NCI-H2081 treated with DMSO at 0.1 percent for 48 hours (cell line): ENCODE measurements at regions not wholly inside any gene's neighbourhood (a gene's known extent, or its start where the extent isn't known, plus 50 kb on each side); places are given as distances from the start of the nearest gene placed in this dataset.

ENCODE experiments used
- DNase-seq: peaks from one replicate; lab custom pipeline; 2025; lab: John Stamatoyannopoulos, UW

- no peak for DNase-seq
Measured at GRCh38 chr6:120230008-120230407, 880.4 kb upstream of the MAN1A1 start.

DNA sequence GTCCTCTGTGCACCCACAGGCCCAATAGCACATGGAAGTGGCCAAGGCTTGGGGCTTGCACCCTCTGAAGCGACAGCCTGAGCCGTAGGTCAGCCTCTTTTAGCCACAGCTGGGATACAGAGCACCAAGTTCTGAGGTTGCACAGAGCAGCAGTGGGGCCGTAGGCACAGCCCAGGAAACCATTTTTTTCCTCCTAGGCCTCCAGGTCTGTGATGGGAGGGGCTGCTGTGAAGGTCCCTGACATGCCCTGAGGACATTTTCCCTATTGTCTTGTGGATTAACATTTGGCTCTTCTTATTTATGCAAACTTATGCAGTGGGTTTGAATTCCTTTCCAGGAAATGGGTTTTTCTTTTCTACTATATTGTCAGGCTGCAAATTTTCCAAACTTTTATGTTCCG, 878.7 kb upstream of the MAN1A1 start:
- DNase-seq: no peak

DNA sequence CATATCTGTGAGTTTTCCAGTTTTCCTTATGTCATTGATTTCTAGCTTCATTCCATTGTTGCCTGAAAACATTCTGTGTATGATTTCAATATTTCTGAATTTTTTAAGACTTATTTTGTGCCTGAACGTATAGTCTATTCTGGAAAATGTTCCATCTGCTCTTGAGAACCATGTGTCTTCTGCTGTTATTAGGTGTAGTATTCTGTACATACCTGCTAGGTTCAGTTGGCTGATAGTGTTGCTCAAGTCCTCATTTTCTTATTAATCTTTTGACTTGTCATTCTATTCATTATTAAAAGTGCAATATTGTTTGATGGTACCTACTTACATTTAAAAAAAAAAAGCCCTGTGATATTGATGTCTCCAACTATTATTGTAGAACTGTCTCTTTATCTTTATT, 869.8 kb upstream of the MAN1A1 start:
- no peak for DNase-seq

GRCh38 chr6:120214088-120214499, 864.5 kb upstream of the MAN1A1 start:
- no peak for DNase-seq

DNA sequence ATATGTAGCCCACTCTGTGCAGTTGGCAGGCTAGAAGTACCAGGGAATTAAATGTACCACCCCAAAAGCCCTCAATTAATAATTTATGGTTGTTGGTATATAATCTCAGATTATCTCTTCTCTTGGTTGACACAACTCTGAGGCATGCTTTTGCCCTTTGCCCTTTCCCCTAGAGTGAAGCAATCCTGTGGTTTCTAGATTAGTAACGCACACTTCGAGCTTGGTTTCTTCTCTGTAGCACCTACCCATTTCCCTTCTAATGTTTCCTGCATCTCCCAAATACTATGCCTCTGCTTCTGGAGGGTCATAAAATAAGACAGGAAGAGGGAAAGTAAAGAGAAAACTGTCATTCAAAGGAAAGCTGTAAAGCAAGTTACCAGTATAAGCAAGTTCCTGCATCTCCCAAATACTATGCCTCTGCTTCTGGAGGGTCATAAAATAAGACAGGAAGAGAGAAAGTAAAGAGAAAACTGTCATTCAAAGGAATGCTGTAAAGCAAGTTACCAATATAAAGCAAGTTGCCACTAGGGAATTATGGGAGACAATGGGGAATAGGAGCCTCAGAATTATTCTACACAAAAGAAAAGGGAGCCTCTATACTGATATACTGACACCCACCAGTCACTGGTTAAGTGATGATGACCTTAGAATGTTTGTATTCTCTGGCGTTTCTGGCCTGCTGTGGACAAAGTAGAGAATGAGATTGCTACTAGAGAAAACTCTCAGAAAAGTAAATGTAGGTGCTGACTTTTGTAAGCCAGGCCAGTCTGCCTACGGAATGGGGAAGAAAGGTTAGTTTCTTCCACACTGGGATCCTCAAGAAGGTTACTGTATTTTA, 862.6 kb upstream of the MAN1A1 start:
- DNase-seq: no peak

GRCh38 chr6:120202878-120203277, 853.3 kb upstream of the MAN1A1 start:
- DNase-seq: no peak

- no peak for DNase-seq
Measured at GRCh38 chr6:120200853-120201252, 851.3 kb upstream of the MAN1A1 start.

DNA sequence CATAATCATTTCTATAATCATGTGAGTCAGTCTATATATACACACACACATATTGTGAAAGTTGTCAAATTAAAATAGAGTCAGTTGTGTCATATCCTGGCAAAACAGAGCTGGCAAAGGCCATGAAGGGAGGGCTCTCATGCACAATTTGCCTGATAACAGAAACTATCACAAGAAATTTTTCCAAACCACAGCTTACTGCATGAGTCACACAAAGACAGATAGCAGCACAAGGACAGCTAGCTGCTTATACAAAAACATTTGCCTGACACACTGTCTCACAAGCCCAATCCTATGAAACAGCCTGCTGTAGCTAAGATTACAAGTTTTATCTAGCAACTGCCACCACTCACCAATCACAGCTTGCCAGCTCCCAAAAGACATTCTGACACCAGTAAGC, 848.5 kb upstream of the MAN1A1 start:
- no peak for DNase-seq

- DNase-seq: no peak
Measured at GRCh38 chr6:120186080-120186479, 836.5 kb upstream of the MAN1A1 start.

- DNase-seq: no peak
Measured at GRCh38 chr6:120173250-120173649, 823.7 kb upstream of the MAN1A1 start.

DNA sequence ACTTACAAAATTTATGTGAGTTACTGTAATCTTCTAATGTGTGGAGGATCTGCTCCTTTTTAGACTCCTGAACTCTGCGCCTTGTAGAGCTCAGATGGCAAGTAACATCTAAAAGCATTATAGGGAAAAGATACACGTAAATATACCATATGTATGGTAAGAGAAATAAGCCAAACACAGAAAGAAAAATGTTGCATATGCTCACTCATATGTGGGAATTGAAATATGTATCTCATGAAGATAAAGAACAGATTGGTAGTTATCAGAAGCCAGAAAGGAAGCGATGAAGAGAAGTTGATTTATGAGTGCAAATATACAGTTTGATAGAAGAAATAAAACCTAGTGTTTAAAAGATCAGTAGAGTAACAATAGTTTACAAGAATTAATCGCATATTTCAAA, 815.0 kb upstream of the MAN1A1 start:
- DNase-seq: no peak

- DNase-seq: no peak
Measured at GRCh38 chr6:120157873-120158272, 808.3 kb upstream of the MAN1A1 start.

DNA sequence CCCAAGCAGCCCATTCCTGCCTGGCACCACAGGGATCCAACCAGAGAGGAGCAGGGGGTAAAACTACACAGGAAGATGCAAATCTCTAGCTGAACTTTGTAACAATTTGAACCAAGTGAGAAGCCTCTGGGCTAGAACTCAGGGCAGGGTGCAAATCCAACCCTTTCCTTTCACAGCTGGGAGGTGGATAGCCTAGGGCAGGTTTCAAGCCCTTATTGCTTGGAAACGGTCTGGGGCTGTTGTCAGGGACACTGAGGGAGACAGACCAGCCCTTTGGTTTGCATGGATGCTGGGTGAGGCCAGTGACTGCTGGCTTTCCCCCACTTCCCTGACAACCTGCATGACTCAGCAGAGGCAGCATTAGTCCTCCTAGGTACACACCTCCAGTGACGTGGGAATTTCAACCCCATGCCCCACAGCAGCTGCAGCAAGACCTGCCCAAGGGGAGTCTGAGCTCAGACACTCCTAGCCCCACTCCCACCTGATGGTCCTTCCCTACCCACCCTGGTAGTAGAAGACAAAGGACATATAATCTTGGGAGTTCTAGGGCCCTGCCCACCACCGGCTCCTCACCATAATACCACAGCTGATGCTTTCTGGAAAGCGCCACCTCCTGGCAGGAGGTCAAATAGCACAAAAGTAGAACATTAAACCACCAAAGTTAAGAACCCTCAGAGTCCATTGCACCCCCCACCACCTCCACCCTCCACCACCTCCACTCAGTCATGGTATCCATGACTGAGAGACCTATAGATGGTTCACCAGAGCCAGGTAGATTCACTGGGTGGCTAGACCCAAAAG, 797.7 kb upstream of the MAN1A1 start:
- no peak for DNase-seq

DNA sequence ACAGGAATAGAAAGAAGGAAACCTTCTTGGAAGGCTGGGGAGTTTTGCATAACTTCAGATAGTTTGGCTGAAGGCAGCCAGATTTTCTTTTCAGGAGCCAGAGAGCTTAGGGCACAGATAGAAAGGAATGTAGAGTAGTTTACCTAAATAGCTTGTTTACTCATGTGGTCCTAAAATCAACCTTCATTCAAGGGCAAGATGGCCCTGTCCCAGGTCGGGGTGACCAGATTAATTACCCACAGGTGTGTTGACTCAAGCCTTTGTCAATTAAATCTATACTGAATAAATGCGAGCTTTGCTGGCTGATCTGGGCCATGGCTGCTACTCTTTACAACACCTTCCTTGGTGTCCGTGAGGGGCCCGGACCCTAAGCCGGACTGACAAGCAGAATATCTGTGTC, 792.0 kb upstream of the MAN1A1 start:
- DNase-seq: no peak

GRCh38 chr6:120137492-120137891, 787.9 kb upstream of the MAN1A1 start:
- no peak for DNase-seq

- no peak for DNase-seq
Measured at GRCh38 chr6:120129228-120129627, 779.7 kb upstream of the MAN1A1 start.

DNA sequence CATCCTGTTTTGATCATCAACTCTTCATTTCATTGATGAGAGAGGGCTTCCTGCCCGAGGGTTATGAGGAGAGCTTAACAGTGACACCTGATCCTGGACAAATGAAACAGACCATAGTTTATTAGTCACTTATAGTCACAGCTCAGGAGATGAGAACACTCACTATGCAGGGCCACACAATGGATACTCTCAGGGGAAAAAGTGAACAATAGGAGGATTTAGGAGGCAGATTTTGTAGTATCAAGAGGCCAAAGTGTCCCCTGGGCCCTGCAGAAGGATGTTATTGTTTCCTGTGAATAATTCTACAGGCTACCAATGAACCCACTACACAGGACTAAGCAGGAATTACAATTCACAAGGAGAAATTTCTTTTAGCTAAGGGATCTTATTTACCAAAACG, 772.8 kb upstream of the MAN1A1 start:
- no peak for DNase-seq

- no peak for DNase-seq
Measured at GRCh38 chr6:120116343-120116742, 766.8 kb upstream of the MAN1A1 start.

DNA sequence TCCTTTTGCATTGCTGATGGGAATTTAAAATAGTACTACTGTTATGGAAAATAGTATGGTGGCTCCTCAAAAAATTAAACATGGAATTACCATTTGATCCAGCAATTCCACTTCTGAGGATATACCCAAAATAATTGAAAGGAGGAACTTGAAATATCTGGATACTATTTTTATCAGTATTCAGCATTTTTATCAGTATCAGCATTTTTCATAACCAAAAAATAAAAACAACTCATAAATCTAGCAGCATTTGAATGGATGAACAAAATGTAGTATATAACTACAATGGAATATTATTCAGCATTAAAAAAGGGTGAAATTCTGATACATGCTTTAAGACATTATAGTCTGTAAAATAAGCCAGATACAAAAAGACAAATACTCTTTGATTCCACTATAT, 763.4 kb upstream of the MAN1A1 start:
- DNase-seq: no peak

GRCh38 chr6:120111001-120111400, 761.4 kb upstream of the MAN1A1 start:
- DNase-seq: no peak

GRCh38 chr6:120108061-120108795, 758.7 kb upstream of the MAN1A1 start:
- no peak for DNase-seq

GRCh38 chr6:120103618-120104017, 754.1 kb upstream of the MAN1A1 start:
- no peak for DNase-seq
